Transverse colon (tissue), 4 donors: ENCODE measurements at regions not wholly inside any gene's neighbourhood (a gene's known extent, or its start where the extent isn't known, plus 50 kb on each side); places are given as distances from the start of the nearest gene placed in this dataset.

Experiments
- POLR2A ChIP-seq: fragments of 450-650 bp; IDR thresholded peaks from one replicate; pipeline ENCODE4 v1.6.1; 2016; ENCODE audit warnings: antibody characterized with exemption, mild to moderate bottlenecking, moderate library complexity
- POLR2AphosphoS5 ChIP-seq, 3 donors: sonication (generic); formaldehyde crosslinking; IDR thresholded peaks; one replicate each; pipeline ENCODE4 v1.6.1; 2016; ENCODE audit warnings: antibody characterized with exemption in 3 of 3
- TF ChIP-seq, protein P1 (sequence below), 5 experiments: fragments of 200-600 bp in 3 of 5; fragments of 450-650 bp in 2 of 5; sonication (generic) in 3 of 5; IDR thresholded peaks; 1 replicate in 2 of 5; 2 replicates in 3 of 5; pipeline ENCODE4 v1.5.1; 2016 to 2017; ENCODE audit warnings: antibody characterized with exemption in 5 of 5, inconsistent platforms in 3 of 5, mild to moderate bottlenecking in 2 of 5, moderate library complexity in 1 of 5

DNA sequence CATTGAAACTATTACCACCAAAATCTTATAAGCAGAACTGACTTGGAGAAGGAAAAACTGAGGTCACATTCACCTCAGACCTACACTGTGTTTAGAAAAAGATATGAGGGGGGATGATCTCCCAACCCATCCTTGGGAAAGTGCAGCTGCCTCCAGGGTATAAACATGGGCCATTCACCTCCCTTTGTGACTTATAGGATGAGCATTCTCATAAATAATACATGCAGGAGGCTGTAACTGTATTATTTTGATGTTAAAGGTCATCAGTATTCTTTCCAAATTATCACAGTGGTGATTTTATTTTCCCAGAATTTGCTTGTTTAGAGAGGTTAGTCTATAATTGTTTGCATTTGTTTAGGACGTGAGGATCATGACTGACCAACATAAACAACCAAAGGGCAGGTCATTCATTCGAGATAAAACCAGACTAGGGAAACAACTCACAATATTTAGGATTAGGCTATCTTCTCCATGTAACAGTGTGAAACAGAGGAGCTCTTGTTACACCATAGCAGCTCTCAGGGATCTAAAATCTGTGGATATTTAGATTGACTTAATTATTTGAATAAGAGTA, 109.2 kb upstream of the NR5A2 start:
- TF ChIP-seq, protein P1, sequence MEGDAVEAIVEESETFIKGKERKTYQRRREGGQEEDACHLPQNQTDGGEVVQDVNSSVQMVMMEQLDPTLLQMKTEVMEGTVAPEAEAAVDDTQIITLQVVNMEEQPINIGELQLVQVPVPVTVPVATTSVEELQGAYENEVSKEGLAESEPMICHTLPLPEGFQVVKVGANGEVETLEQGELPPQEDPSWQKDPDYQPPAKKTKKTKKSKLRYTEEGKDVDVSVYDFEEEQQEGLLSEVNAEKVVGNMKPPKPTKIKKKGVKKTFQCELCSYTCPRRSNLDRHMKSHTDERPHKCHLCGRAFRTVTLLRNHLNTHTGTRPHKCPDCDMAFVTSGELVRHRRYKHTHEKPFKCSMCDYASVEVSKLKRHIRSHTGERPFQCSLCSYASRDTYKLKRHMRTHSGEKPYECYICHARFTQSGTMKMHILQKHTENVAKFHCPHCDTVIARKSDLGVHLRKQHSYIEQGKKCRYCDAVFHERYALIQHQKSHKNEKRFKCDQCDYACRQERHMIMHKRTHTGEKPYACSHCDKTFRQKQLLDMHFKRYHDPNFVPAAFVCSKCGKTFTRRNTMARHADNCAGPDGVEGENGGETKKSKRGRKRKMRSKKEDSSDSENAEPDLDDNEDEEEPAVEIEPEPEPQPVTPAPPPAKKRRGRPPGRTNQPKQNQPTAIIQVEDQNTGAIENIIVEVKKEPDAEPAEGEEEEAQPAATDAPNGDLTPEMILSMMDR (IDR thresholded peaks at IDR 0.05) = no peak
- no peak for TF ChIP-seq POLR2AphosphoS5 (IDR thresholded peaks at IDR 0.05)
- no peak for TF ChIP-seq POLR2A
